ENCODE measurements at regions not wholly inside any gene's neighbourhood (a gene's known extent, or its start where the extent isn't known, plus 50 kb on each side); places are given as distances from the start of the nearest gene placed in this dataset.

DNA sequence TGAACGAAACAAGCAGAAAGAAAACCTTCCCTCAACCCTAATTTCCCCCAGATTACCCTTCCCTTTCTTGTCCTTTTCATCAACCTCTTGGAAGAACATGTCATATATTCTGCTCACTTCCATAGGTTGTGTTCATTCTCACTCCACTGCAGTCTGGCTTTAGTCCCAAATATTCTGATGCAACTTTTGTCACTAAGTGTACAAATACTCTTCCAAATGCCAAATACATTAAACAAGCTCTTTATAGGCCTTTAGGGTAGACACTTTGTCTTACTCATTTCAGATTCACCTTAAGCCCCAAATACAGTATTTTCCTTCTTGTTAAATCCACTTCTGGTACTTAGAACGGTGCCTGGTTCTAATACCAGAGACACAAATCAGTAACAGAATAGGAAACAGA lies 406.5 kb upstream of the CDIN1 start:
- Mint-ChIP-seq H3K9me3 (ENCODE audit: insufficient read depth) (no peaks in the 10 kb centered on the region), H3K27me3 (no peaks in the 10 kb centered on the region), H3K4me3 (no peak overlapping the region), H3K27ac (no peak overlapping the region), H3K4me1 (no peaks in the 10 kb centered on the region)
- DNase-seq (no peak), ATAC-seq (ENCODE audit: low read depth) (no peak)
- no peaks in the 10 kb centered on the region for H3K36me3 ChIP-seq (replicated peaks in 1 of 2; ENCODE audit: control extremely low read depth in 1 of 2, control insufficient read depth in 1 of 2, extremely low read depth in 1 of 2, insufficient read depth in 2 of 2, low read length in 1 of 2)
- H2AFZ ChIP-seq (ENCODE audit: insufficient read depth, low read depth, low read length, poor library complexity, severe bottlenecking), result no peak overlapping the region
- intact Hi-C loops (cut with micrococcal nuclease), result no loop called here
- H3K4me2 ChIP-seq (replicated peaks; ENCODE audit: low read depth, low read length, poor library complexity, severe bottlenecking), result no peak overlapping the region
- CTCF ChIA-PET, result no interaction called here
- H3K4me3 ChIP-seq (ENCODE audit: control extremely low read depth in 1 of 5, extremely low read depth in 1 of 5, insufficient read depth in 1 of 5, low read depth in 2 of 5, low read length in 4 of 5), result no peak overlapping the region
- TF ChIP-seq, protein P1, sequence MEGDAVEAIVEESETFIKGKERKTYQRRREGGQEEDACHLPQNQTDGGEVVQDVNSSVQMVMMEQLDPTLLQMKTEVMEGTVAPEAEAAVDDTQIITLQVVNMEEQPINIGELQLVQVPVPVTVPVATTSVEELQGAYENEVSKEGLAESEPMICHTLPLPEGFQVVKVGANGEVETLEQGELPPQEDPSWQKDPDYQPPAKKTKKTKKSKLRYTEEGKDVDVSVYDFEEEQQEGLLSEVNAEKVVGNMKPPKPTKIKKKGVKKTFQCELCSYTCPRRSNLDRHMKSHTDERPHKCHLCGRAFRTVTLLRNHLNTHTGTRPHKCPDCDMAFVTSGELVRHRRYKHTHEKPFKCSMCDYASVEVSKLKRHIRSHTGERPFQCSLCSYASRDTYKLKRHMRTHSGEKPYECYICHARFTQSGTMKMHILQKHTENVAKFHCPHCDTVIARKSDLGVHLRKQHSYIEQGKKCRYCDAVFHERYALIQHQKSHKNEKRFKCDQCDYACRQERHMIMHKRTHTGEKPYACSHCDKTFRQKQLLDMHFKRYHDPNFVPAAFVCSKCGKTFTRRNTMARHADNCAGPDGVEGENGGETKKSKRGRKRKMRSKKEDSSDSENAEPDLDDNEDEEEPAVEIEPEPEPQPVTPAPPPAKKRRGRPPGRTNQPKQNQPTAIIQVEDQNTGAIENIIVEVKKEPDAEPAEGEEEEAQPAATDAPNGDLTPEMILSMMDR (IDR thresholded peaks at IDR 0.05), result no peak
- no peak for TF ChIP-seq EZH2 (IDR thresholded peaks at IDR 0.05; ENCODE audit: borderline replicate concordance, insufficient read depth, low read depth, low read length, poor library complexity, severe bottlenecking)
- WGBS (ENCODE audit: insufficient coverage), result no CpG with 5 or more reads among the region's 2 CpGs
- no peaks in the 10 kb centered on the region for H3K27me3 ChIP-seq (replicated peaks in 1 of 4; ENCODE audit: control extremely low read depth in 1 of 4, control insufficient read depth in 3 of 4, insufficient read depth in 4 of 4, low read length in 3 of 4)
- H3K9me3 ChIP-seq (ENCODE audit: control extremely low read depth in 1 of 3, control insufficient read depth in 2 of 3, insufficient read depth in 1 of 3, low read length in 2 of 3), result no peaks in the 10 kb centered on the region
- no peaks in the 10 kb centered on the region for H3K4me1 ChIP-seq (ENCODE audit: control insufficient read depth in 2 of 2, insufficient read depth in 2 of 2, low read length in 2 of 2)
- H3K9ac ChIP-seq (ENCODE audit: low read length), result no peak overlapping the region
- no peak overlapping the region for H3K27ac ChIP-seq (ENCODE audit: low read length in 2 of 2)
- H4K20me1 ChIP-seq (ENCODE audit: control insufficient read depth, insufficient read depth, low read length, poor library complexity, severe bottlenecking), result no peaks in the 10 kb centered on the region
- no peaks in the 10 kb centered on the region for H3K79me2 ChIP-seq (ENCODE audit: control insufficient read depth, insufficient read depth, low read length)
- POLR2A ChIA-PET, result no interaction called here

DNA sequence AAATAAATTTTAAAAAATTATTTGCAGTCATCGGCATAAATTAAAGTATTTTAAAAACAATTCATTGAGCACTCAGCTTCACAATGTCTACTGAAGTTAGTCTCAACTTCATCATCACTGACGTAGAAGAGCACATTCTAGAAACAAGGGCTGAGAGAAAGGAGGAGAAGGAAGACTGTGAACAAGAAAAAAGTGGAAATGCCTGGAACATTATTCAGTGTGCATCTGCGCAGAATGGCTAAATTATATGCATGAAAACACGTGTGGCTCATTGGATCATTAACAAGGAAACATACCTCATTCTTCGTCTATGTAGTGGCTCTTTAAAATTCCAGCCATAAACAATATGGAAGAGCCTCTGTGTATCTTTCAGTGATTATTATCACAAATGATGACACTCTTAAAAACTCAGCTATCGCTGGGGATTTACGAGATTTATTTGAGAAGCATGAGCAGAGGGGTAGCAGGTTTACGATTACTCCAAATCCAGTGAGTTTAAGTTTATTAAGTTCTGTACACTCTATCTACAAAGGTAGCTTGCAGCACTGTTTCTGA lies 404.2 kb upstream of the CDIN1 start:
- no peak overlapping the region for H3K4me3 ChIP-seq (ENCODE audit: control extremely low read depth in 1 of 5, extremely low read depth in 1 of 5, insufficient read depth in 1 of 5, low read depth in 2 of 5, low read length in 4 of 5)
- Mint-ChIP-seq H3K4me1 (no peaks in the 10 kb centered on the region), H3K27me3 (no peaks in the 10 kb centered on the region), H3K4me3 (no peak overlapping the region), H3K27ac (no peak overlapping the region), H3K9me3 (ENCODE audit: insufficient read depth) (no peaks in the 10 kb centered on the region)
- ATAC-seq (ENCODE audit: low read depth), result no peak
- no peak for TF ChIP-seq EZH2 (IDR thresholded peaks at IDR 0.05; ENCODE audit: borderline replicate concordance, insufficient read depth, low read depth, low read length, poor library complexity, severe bottlenecking)
- TF ChIP-seq, protein P1 (IDR thresholded peaks at IDR 0.05), result no peak
- H3K27ac ChIP-seq (ENCODE audit: low read length in 2 of 2), result no peak overlapping the region
- no peaks in the 10 kb centered on the region for H3K4me1 ChIP-seq (ENCODE audit: control insufficient read depth in 2 of 2, insufficient read depth in 2 of 2, low read length in 2 of 2)
- DNase-seq, result no peak
- no peaks in the 10 kb centered on the region for H4K20me1 ChIP-seq (ENCODE audit: control insufficient read depth, insufficient read depth, low read length, poor library complexity, severe bottlenecking)
- H2AFZ ChIP-seq (ENCODE audit: insufficient read depth, low read depth, low read length, poor library complexity, severe bottlenecking), result no peak overlapping the region
- H3K9ac ChIP-seq (ENCODE audit: low read length), result no peak overlapping the region
- CTCF ChIA-PET, result no interaction called here
- no peaks in the 10 kb centered on the region for H3K9me3 ChIP-seq (ENCODE audit: control extremely low read depth in 1 of 3, control insufficient read depth in 2 of 3, insufficient read depth in 1 of 3, low read length in 2 of 3)
- intact Hi-C loops (cut with micrococcal nuclease), result no loop called here
- no peaks in the 10 kb centered on the region for H3K36me3 ChIP-seq (replicated peaks in 1 of 2; ENCODE audit: control extremely low read depth in 1 of 2, control insufficient read depth in 1 of 2, extremely low read depth in 1 of 2, insufficient read depth in 2 of 2, low read length in 1 of 2)
- POLR2A ChIA-PET, result no interaction called here
- H3K4me2 ChIP-seq (replicated peaks; ENCODE audit: low read depth, low read length, poor library complexity, severe bottlenecking), result no peak overlapping the region
- H3K79me2 ChIP-seq (ENCODE audit: control insufficient read depth, insufficient read depth, low read length), result no peaks in the 10 kb centered on the region
- WGBS (ENCODE audit: insufficient coverage), result 100% methylated on average over 1 of the region's 8 CpGs
- H3K27me3 ChIP-seq (replicated peaks in 1 of 4; ENCODE audit: control extremely low read depth in 1 of 4, control insufficient read depth in 3 of 4, insufficient read depth in 4 of 4, low read length in 3 of 4), result no peaks in the 10 kb centered on the region
